Astrocyte (in vitro differentiated cells and primary cell): ENCODE measurements at regions not wholly inside any gene's neighbourhood (a gene's known extent, or its start where the extent isn't known, plus 50 kb on each side); places are given as distances from the start of the nearest gene placed in this dataset.

Experiments
- DNase-seq: peaks from one replicate; pipeline ENCODE4 v3.0.0-alpha.2; 2010; ENCODE audit warnings: low read depth
- FAIRE-seq: peaks from 2 replicates; lab custom pipeline; 2011; peaks lifted over from hg19 to GRCh38; lab: Jason Lieb, UNC
- H2AFZ ChIP-seq: 2 replicates; pipeline ENCODE4 v1.6.0; 2012; ENCODE audit warnings: low read depth, low read length, inconsistent platforms
- H3K27ac ChIP-seq: 2 replicates; pipeline ENCODE4 v1.5.1; 2011; ENCODE audit warnings: low read depth, low read length, inconsistent platforms
- H3K27me3 ChIP-seq: 2 replicates; pipeline ENCODE4 v1.6.0; 2011; ENCODE audit warnings: low read length, inconsistent platforms; ENCODE audit not compliant: insufficient read depth
- H3K36me3 ChIP-seq: 2 replicates; pipeline ENCODE4 v1.5.1; 2011; ENCODE audit warnings: low read length, inconsistent platforms; ENCODE audit not compliant: insufficient read depth
- H3K4me1 ChIP-seq: 2 replicates; pipeline ENCODE4 v1.5.1; 2011; ENCODE audit warnings: low read length, inconsistent platforms; ENCODE audit not compliant: insufficient read depth
- H3K4me2 ChIP-seq: 2 replicates; pipeline ENCODE4 v1.6.0; 2012; ENCODE audit warnings: low read length, inconsistent platforms
- H3K4me3 ChIP-seq: 2 replicates; pipeline ENCODE4 v1.5.1; 2011; ENCODE audit warnings: low read depth, mild to moderate bottlenecking, low read length, inconsistent platforms; ENCODE audit not compliant: insufficient read depth
- H3K79me2 ChIP-seq: 2 replicates; pipeline ENCODE4 v1.6.0; 2012; ENCODE audit warnings: mild to moderate bottlenecking, low read length, inconsistent platforms; ENCODE audit not compliant: insufficient read depth
- H3K9ac ChIP-seq: 2 replicates; pipeline ENCODE4 v1.6.0; 2012; ENCODE audit warnings: mild to moderate bottlenecking, low read length, inconsistent platforms
- H3K9me3 ChIP-seq: 2 replicates; pipeline ENCODE4 v1.5.1; 2012; ENCODE audit warnings: low read depth, mild to moderate bottlenecking, low read length, inconsistent platforms; ENCODE audit not compliant: insufficient read depth
- H4K20me1 ChIP-seq: 2 replicates; pipeline ENCODE4 v1.6.0; 2012; ENCODE audit warnings: low read length, inconsistent platforms; ENCODE audit not compliant: insufficient read depth
- H3K27ac Mint-ChIP-seq: one replicate; pipeline ENCODE4 v1.8.0; 2021; ENCODE audit warnings: mild to moderate bottlenecking, mixed read lengths; ENCODE audit not compliant: unreplicated experiment
- H3K27me3 Mint-ChIP-seq: one replicate; pipeline ENCODE4 v1.8.0; 2021; ENCODE audit warnings: low read depth, mixed read lengths; ENCODE audit not compliant: unreplicated experiment
- H3K36me3 Mint-ChIP-seq: one replicate; pipeline ENCODE4 v1.8.0; 2021; ENCODE audit warnings: low read depth, mixed read lengths; ENCODE audit not compliant: unreplicated experiment
- H3K4me1 Mint-ChIP-seq: one replicate; pipeline ENCODE4 v1.8.0; 2021; ENCODE audit warnings: low read depth, mixed read lengths; ENCODE audit not compliant: unreplicated experiment
- H3K4me3 Mint-ChIP-seq: one replicate; pipeline ENCODE4 v1.8.0; 2021; ENCODE audit warnings: mild to moderate bottlenecking, moderate library complexity, mixed read lengths; ENCODE audit not compliant: unreplicated experiment
- H3K9me3 Mint-ChIP-seq: one replicate; pipeline ENCODE4 v1.8.0; 2021; ENCODE audit warnings: mild to moderate bottlenecking, mixed read lengths; ENCODE audit not compliant: unreplicated experiment
- EZH2 ChIP-seq: IDR thresholded peaks from 2 replicates; pipeline ENCODE4 v1.6.1; 2012; ENCODE audit warnings: mild to moderate bottlenecking, low read length, inconsistent platforms; ENCODE audit not compliant: insufficient read depth
- TF ChIP-seq, protein P1 (sequence below): IDR thresholded peaks from 2 replicates; pipeline ENCODE4 v1.5.1; 2011; ENCODE audit warnings: low read depth, mild to moderate bottlenecking, inconsistent platforms, low read length, moderate library complexity; ENCODE audit not compliant: insufficient read depth

DNA sequence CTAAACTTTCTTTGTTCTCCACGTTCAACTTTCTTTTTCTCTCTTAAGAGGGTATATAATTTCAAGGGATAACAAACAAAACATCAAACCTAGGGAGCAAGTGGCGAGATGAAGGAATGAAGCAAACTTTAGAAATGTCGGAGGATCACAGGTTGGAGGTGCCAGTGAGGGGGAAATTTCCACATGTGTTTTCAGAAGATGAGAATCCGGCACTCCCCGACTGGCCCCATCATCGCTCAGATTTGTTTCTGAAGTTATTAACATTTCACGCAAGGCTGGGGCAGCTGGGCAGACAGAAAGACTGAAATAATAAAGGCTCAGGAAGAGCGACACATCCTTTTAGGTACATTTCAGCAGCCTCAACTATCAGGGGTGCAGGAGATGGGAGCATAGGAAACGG lies 134.9 kb downstream of the SMIM20 start:
- H3K4me3 Mint-ChIP-seq: no peak overlapping the region
- Histone ChIP-seq H3K36me3 (no peaks in the 10 kb centered on the region), H3K9me3 (no peaks in the 10 kb centered on the region), H4K20me1 (no peaks in the 10 kb centered on the region), H3K9ac (peak overlapping the region; percentile 61), H3K27me3 (no peaks in the 10 kb centered on the region), H3K4me3 (no peak overlapping the region), H3K79me2 (no peaks in the 10 kb centered on the region), H3K4me1 (peaks cover 16% of the 10 kb centered on the region), H2AFZ (peak overlapping the region; percentile 82), H3K27ac (peak overlapping the region; percentile 67), H3K4me2 (peak overlapping the region; percentile 74)
- H3K27ac Mint-ChIP-seq: peak overlapping the region; percentile 64
- DNase-seq (peak; percentile 15), FAIRE-seq (no peak)
- H3K9me3 Mint-ChIP-seq: peaks cover 2% of the 10 kb centered on the region
- peaks cover 14% of the 10 kb centered on the region for H3K27me3 Mint-ChIP-seq
- TF ChIP-seq, protein P1, sequence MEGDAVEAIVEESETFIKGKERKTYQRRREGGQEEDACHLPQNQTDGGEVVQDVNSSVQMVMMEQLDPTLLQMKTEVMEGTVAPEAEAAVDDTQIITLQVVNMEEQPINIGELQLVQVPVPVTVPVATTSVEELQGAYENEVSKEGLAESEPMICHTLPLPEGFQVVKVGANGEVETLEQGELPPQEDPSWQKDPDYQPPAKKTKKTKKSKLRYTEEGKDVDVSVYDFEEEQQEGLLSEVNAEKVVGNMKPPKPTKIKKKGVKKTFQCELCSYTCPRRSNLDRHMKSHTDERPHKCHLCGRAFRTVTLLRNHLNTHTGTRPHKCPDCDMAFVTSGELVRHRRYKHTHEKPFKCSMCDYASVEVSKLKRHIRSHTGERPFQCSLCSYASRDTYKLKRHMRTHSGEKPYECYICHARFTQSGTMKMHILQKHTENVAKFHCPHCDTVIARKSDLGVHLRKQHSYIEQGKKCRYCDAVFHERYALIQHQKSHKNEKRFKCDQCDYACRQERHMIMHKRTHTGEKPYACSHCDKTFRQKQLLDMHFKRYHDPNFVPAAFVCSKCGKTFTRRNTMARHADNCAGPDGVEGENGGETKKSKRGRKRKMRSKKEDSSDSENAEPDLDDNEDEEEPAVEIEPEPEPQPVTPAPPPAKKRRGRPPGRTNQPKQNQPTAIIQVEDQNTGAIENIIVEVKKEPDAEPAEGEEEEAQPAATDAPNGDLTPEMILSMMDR: no peak
- no peak for TF ChIP-seq EZH2
- peaks cover 1% of the 10 kb centered on the region for H3K36me3 Mint-ChIP-seq
- peaks cover 10% of the 10 kb centered on the region for H3K4me1 Mint-ChIP-seq

DNA sequence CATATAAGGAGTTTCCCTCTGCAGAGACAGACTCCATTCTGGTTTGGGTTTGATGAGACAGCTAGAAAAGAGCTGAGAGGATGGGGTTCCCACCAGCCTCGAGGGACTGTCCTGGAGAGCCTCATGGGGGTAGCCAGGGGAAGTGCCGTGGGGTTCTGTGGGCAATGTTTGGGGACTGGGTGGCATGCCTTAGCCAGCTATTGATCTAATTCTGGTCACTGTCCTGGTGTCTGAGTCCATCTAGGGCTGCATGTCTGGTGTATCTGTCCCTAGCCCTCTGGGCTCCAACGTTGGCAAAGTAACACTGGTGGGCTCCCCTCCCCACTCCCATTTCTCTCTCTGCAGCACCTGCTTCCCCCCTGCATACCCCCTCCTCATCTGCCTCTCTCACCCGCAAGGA lies 135.4 kb downstream of the SMIM20 start:
- Histone ChIP-seq H3K4me3 (no peak overlapping the region), H3K4me2 (peak overlapping the region; percentile 74), H3K27ac (no peak overlapping the region), H3K27me3 (no peaks in the 10 kb centered on the region), H3K36me3 (no peaks in the 10 kb centered on the region), H3K79me2 (no peaks in the 10 kb centered on the region), H3K9me3 (no peaks in the 10 kb centered on the region), H2AFZ (peak overlapping the region; percentile 82), H4K20me1 (no peaks in the 10 kb centered on the region), H3K9ac (peak overlapping the region; percentile 61), H3K4me1 (peaks cover 16% of the 10 kb centered on the region)
- DNase-seq (no peak), FAIRE-seq (no peak)
- H3K4me1 Mint-ChIP-seq: peaks cover 7% of the 10 kb centered on the region
- TF ChIP-seq EZH2: no peak
- H3K9me3 Mint-ChIP-seq: peaks cover 2% of the 10 kb centered on the region
- peaks cover 14% of the 10 kb centered on the region for H3K27me3 Mint-ChIP-seq
- H3K27ac Mint-ChIP-seq: no peak overlapping the region
- H3K4me3 Mint-ChIP-seq: no peak overlapping the region
- H3K36me3 Mint-ChIP-seq: peaks cover 1% of the 10 kb centered on the region

DNA sequence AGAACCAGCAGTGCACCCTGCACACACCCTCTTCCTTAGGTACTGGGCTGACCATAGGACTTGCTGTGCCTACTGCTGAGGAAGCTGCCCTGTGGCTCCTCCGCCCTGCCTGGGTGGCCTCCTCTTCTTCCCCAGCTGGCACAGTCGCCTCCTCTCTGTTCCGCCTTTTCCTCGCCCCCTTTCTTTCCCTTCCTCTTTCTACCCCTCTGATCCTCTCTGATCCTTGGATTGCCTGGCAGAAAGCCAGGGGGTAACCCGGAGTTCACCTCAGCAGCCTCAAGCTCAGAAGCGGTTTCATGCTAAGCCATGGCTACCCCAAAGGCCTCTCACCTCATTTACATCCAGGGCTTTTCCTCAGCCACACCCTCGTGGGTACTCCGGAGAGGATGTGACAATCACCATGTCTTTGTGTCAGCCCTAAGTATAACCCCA lies 136.2 kb downstream of the SMIM20 start:
- no peak overlapping the region for H3K4me2 ChIP-seq
- DNase-seq (no peak), FAIRE-seq (no peak)
- peaks cover 14% of the 10 kb centered on the region for H3K27me3 Mint-ChIP-seq
- H3K79me2 ChIP-seq: no peaks in the 10 kb centered on the region
- peaks cover 2% of the 10 kb centered on the region for H3K9me3 Mint-ChIP-seq
- no peaks in the 10 kb centered on the region for H3K27me3 ChIP-seq
- H3K27ac Mint-ChIP-seq: no peak overlapping the region
- no peak overlapping the region for H3K4me3 Mint-ChIP-seq
- no peak overlapping the region for H3K9ac ChIP-seq
- H3K27ac ChIP-seq: no peak overlapping the region
- no peak for TF ChIP-seq EZH2
- TF ChIP-seq, protein P1: no peak
- no peaks in the 10 kb centered on the region for H3K9me3 ChIP-seq
- H3K36me3 Mint-ChIP-seq: peaks cover 1% of the 10 kb centered on the region
- no peak overlapping the region for H2AFZ ChIP-seq
- H3K4me1 Mint-ChIP-seq: peaks cover 5% of the 10 kb centered on the region
- no peaks in the 10 kb centered on the region for H3K36me3 ChIP-seq
- H3K4me1 ChIP-seq: peaks cover 16% of the 10 kb centered on the region
- no peak overlapping the region for H3K4me3 ChIP-seq
- H4K20me1 ChIP-seq: no peaks in the 10 kb centered on the region
